ENCODE measurements at regions not wholly inside any gene's neighbourhood (a gene's known extent, or its start where the extent isn't known, plus 50 kb on each side); places are given as distances from the start of the nearest gene placed in this dataset.

- no peak for TF ChIP-seq CTCF (IDR thresholded peaks at IDR 0.05)
- no peak for TF ChIP-seq POLR2A (IDR thresholded peaks at IDR 0.05)
Observed at GRCh38 chr2:120936476-120937334, 201.0 kb downstream of the GLI2 start.
